Liver (tissue), 8 donors: ENCODE measurements at regions not wholly inside any gene's neighbourhood (a gene's known extent, or its start where the extent isn't known, plus 50 kb on each side); places are given as distances from the start of the nearest gene placed in this dataset.

Experiments used
- DNase-seq: peaks from one replicate; pipeline ENCODE4 v3.0.0-alpha.2; 2017; ENCODE audit warnings: low spot score
- H3K27ac ChIP-seq, 2 donors: one replicate each; pipeline ENCODE4 v1.7.0; 2013; ENCODE audit warnings: inconsistent platforms in 2 of 2, low read length in 2 of 2, control low read depth in 1 of 2, low read depth in 1 of 2, mild to moderate bottlenecking in 1 of 2
- H3K27me3 ChIP-seq, 4 donors: one replicate each; pipeline versions ENCODE4 v1.6.1 to v1.7.0; 2013; ENCODE audit warnings: low read length in 3 of 4, inconsistent platforms in 1 of 4, mild to moderate bottlenecking in 1 of 4, moderate library complexity in 1 of 4; ENCODE audit not compliant: control insufficient read depth in 4 of 4, insufficient read depth in 4 of 4
- H3K36me3 ChIP-seq, 4 donors: one replicate each; pipeline versions ENCODE4 v1.6.1 to v1.7.0; 2013; ENCODE audit warnings: low read length in 3 of 4, mild to moderate bottlenecking in 3 of 4, low read depth in 1 of 4, moderate library complexity in 1 of 4; ENCODE audit not compliant: control insufficient read depth in 4 of 4, insufficient read depth in 3 of 4
- H3K4me1 ChIP-seq, 4 donors: one replicate each; pipeline versions ENCODE4 v1.6.1 to v1.7.0; 2013; ENCODE audit warnings: low read length in 3 of 4, mild to moderate bottlenecking in 3 of 4, moderate library complexity in 1 of 4; ENCODE audit not compliant: control insufficient read depth in 4 of 4, insufficient read depth in 4 of 4
- H3K4me3 ChIP-seq, 3 donors: one replicate each; pipeline versions ENCODE4 v1.6.1 to v1.7.0; 2013; ENCODE audit warnings: low read length in 3 of 3, control low read depth in 1 of 3, low read depth in 1 of 3, mild to moderate bottlenecking in 1 of 3
- H3K9ac ChIP-seq, 2 donors: one replicate each; pipeline ENCODE4 v1.7.0; 2013; ENCODE audit warnings: low read length in 2 of 2, mild to moderate bottlenecking in 2 of 2, moderate library complexity in 2 of 2, control low read depth in 1 of 2, low read depth in 1 of 2
- H3K9me3 ChIP-seq, 4 donors: one replicate each; pipeline versions ENCODE4 v1.6.1 to v1.7.0; 2013; ENCODE audit warnings: low read length in 3 of 4; ENCODE audit not compliant: control insufficient read depth in 4 of 4
- EGR1 ChIP-seq, 2 donors: IDR thresholded peaks; 2 replicates each; pipeline ENCODE4 v1.6.1; 2016 to 2018; ENCODE audit warnings: antibody characterized with exemption in 2 of 2, low read depth in 2 of 2
- FOXA2 ChIP-seq: IDR thresholded peaks from 2 replicates; pipeline ENCODE4 v1.6.1; 2016; ENCODE audit warnings: antibody characterized with exemption
- GABPA ChIP-seq, 2 donors: IDR thresholded peaks in 1 of 2; conservative IDR thresholded peaks in 1 of 2; 2 replicates each; pipeline ENCODE4 v1.6.1; 2016; ENCODE audit warnings: antibody characterized with exemption in 2 of 2, mild to moderate bottlenecking in 1 of 2, moderate library complexity in 1 of 2
- HNF4A ChIP-seq, 2 donors: conservative IDR thresholded peaks; 2 replicates each; pipeline ENCODE4 v1.6.1; 2016; ENCODE audit warnings: antibody characterized with exemption in 2 of 2, mild to moderate bottlenecking in 2 of 2
- HNF4G ChIP-seq: IDR thresholded peaks from 2 replicates; pipeline ENCODE4 v1.6.1; 2016; ENCODE audit warnings: antibody characterized with exemption
- JUND ChIP-seq, 2 donors: IDR thresholded peaks; 2 replicates each; pipeline ENCODE4 v1.6.1; 2016; ENCODE audit warnings: antibody characterized with exemption in 2 of 2
- MAX ChIP-seq: IDR thresholded peaks from 2 replicates; pipeline ENCODE4 v1.6.1; 2016; ENCODE audit warnings: antibody characterized with exemption
- NR2F2 ChIP-seq: IDR thresholded peaks from 2 replicates; pipeline ENCODE4 v1.6.1; 2016; ENCODE audit warnings: antibody characterized with exemption
- REST ChIP-seq: IDR thresholded peaks from 2 replicates; pipeline ENCODE4 v1.6.1; 2016; ENCODE audit warnings: antibody characterized with exemption, mild to moderate bottlenecking
- RXRA ChIP-seq, 2 donors: IDR thresholded peaks; 2 replicates each; pipeline ENCODE4 v1.6.1; 2017 to 2018; ENCODE audit warnings: antibody characterized with exemption in 2 of 2, mild to moderate bottlenecking in 1 of 2
- SP1 ChIP-seq: IDR thresholded peaks from 2 replicates; pipeline ENCODE4 v1.6.1; 2018; ENCODE audit warnings: antibody characterized with exemption, mild to moderate bottlenecking
- TAF1 ChIP-seq: conservative IDR thresholded peaks from 2 replicates; pipeline ENCODE4 v1.6.1; 2016; ENCODE audit warnings: antibody characterized with exemption, mild to moderate bottlenecking
- YY1 ChIP-seq: IDR thresholded peaks from 2 replicates; pipeline ENCODE4 v1.6.1; 2016; ENCODE audit warnings: antibody characterized with exemption, mild to moderate bottlenecking
- WGBS: extraction: QIAGEN DNeasy Blood & Tissue Kit; methylation state at CpG from one replicate; pipeline ENCODE4 v1.1.7; 2013; 5-methylcytosine and 5-hydroxymethylcytosine counted together
- TF ChIP-seq, protein P1 (sequence below): IDR thresholded peaks from 2 replicates; pipeline ENCODE4 v1.6.1; 2016; ENCODE audit warnings: antibody characterized with exemption
- TF ChIP-seq, protein P2 (sequence below): IDR thresholded peaks from 2 replicates; pipeline ENCODE4 v1.6.1; 2016; ENCODE audit warnings: antibody characterized with exemption
- TF ChIP-seq, protein P3 (sequence below): fragments of 150-350 bp; IDR thresholded peaks from 2 replicates; pipeline ENCODE4 v1.5.1; 2017; ENCODE audit warnings: improper control_type of control experiment, low read depth, low read length; ENCODE audit not compliant: missing input control
- donor health status: healthy.
- donor health status: healthy.
- donor health status: healthy.
- donor health status: healthy.
- donor health status: healthy.

- TF ChIP-seq YY1 (no peak), GABPA (IDR thresholded peaks at IDR 0.05 in 1 of 2, conservative IDR thresholded peaks at IDR 0.05 in 1 of 2) (no peak), EGR1 (IDR thresholded peaks at IDR 0.05; ENCODE audit: low read depth in 2 of 2) (no peak), FOXA2 (no peak), SP1 (no peak), MAX (no peak), REST (no peak)
- TF ChIP-seq, protein P1, sequence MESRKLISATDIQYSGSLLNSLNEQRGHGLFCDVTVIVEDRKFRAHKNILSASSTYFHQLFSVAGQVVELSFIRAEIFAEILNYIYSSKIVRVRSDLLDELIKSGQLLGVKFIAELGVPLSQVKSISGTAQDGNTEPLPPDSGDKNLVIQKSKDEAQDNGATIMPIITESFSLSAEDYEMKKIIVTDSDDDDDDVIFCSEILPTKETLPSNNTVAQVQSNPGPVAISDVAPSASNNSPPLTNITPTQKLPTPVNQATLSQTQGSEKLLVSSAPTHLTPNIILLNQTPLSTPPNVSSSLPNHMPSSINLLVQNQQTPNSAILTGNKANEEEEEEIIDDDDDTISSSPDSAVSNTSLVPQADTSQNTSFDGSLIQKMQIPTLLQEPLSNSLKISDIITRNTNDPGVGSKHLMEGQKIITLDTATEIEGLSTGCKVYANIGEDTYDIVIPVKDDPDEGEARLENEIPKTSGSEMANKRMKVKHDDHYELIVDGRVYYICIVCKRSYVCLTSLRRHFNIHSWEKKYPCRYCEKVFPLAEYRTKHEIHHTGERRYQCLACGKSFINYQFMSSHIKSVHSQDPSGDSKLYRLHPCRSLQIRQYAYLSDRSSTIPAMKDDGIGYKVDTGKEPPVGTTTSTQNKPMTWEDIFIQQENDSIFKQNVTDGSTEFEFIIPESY: no peak
- Histone ChIP-seq H3K4me3 (no peak overlapping the region), H3K9me3 (peaks cover 0 to 3% (median 0%) of the 10 kb centered on the region in 4 donors), H3K27me3 (no peaks in the 10 kb centered on the region), H3K27ac (no peak overlapping the region), H3K36me3 (no peaks in the 10 kb centered on the region), H3K4me1 (no peaks in the 10 kb centered on the region), H3K9ac (no peak overlapping the region)
- 86% methylated on average over 2 of the region's 2 CpGs for whole genome bisulfite sequencing
- no peak for DNase-seq
Measured at GRCh38 chr16:75987323-75987722, 261.0 kb upstream of the CPHXL start.

DNA sequence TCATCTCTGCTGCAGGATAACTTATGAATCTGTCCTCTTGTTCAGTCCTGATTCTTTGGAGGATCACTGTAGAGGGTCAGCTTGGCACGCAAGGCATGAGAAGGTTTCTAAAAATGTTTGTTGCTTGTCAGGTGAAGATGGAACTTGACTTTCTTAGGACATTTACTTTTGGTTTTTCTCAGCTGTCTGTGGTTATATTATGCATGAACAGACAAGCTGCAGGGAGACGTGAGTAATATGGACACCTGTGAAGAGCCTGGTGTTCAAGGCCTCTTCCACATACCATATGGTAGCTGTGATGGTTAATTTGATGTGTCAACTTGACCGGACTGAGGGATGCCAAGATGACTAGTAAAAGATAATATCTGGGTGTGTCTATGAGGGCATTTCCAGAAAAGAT is 270.2 kb upstream of the CPHXL start:
- TF ChIP-seq HNF4A (conservative IDR thresholded peaks at IDR 0.05) (no peak), TAF1 (no peak), NR2F2 (no peak), HNF4G (no peak), REST (no peak), RXRA (IDR thresholded peaks at IDR 0.05) (no peak), FOXA2 (no peak), JUND (IDR thresholded peaks at IDR 0.05) (no peak), GABPA (IDR thresholded peaks at IDR 0.05 in 1 of 2, conservative IDR thresholded peaks at IDR 0.05 in 1 of 2) (no peak)
- TF ChIP-seq, protein P2, sequence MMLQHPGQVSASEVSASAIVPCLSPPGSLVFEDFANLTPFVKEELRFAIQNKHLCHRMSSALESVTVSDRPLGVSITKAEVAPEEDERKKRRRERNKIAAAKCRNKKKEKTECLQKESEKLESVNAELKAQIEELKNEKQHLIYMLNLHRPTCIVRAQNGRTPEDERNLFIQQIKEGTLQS: no peak
- TF ChIP-seq, protein P3, sequence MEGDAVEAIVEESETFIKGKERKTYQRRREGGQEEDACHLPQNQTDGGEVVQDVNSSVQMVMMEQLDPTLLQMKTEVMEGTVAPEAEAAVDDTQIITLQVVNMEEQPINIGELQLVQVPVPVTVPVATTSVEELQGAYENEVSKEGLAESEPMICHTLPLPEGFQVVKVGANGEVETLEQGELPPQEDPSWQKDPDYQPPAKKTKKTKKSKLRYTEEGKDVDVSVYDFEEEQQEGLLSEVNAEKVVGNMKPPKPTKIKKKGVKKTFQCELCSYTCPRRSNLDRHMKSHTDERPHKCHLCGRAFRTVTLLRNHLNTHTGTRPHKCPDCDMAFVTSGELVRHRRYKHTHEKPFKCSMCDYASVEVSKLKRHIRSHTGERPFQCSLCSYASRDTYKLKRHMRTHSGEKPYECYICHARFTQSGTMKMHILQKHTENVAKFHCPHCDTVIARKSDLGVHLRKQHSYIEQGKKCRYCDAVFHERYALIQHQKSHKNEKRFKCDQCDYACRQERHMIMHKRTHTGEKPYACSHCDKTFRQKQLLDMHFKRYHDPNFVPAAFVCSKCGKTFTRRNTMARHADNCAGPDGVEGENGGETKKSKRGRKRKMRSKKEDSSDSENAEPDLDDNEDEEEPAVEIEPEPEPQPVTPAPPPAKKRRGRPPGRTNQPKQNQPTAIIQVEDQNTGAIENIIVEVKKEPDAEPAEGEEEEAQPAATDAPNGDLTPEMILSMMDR: no peak
- TF ChIP-seq, protein P1: no peak
- 81% methylated on average over 3 of the region's 3 CpGs for WGBS
- H3K27me3 ChIP-seq: no peaks in the 10 kb centered on the region
- no peak overlapping the region for H3K27ac ChIP-seq
- no peak for DNase-seq
- no peaks in the 10 kb centered on the region for H3K36me3 ChIP-seq
- no peak overlapping the region for H3K9ac ChIP-seq
- H3K4me3 ChIP-seq: no peak overlapping the region
- H3K9me3 ChIP-seq: peaks cover 0 to 3% (median 0%) of the 10 kb centered on the region in 4 donors
- no peaks in the 10 kb centered on the region for H3K4me1 ChIP-seq
